Renal cortical epithelial cell (primary cell): ENCODE measurements at regions not wholly inside any gene's neighbourhood (a gene's known extent, or its start where the extent isn't known, plus 50 kb on each side); places are given as distances from the start of the nearest gene placed in this dataset.
"Not testable (repeated sequence)": the region's sequence is repeated elsewhere in the genome, so short reads cannot be mapped to it uniquely, and the experiment has no call there.

Source experiments
- DNase-seq: peaks from one replicate; pipeline ENCODE4 v3.0.0-alpha.2; 2011; ENCODE audit warnings: low read depth

GRCh38 chr6:14478381-14479225 lies 361.0 kb downstream of the CD83 start:
- no peak for DNase-seq

- DNase-seq: not testable (repeated sequence)
These were observed 364.4 kb downstream of the CD83 start for GRCh38 chr6:14481946-14482345.

GRCh38 chr6:14487625-14488024 lies 370.1 kb downstream of the CD83 start:
- no peak for DNase-seq

GRCh38 chr6:14488180-14488579 lies 370.6 kb downstream of the CD83 start:
- DNase-seq: no peak

GRCh38 chr6:14489445-14489844 lies 371.9 kb downstream of the CD83 start:
- no peak for DNase-seq

- no peak for DNase-seq
These were observed 381.2 kb downstream of the CD83 start for GRCh38 chr6:14498748-14499147.

GRCh38 chr6:14499309-14499708 lies 381.7 kb downstream of the CD83 start:
- DNase-seq: no peak

GRCh38 chr6:14499841-14500240 lies 382.3 kb downstream of the CD83 start:
- peak; percentile 84 for DNase-seq

GRCh38 chr6:14500809-14501208 lies 383.2 kb downstream of the CD83 start:
- no peak for DNase-seq

GRCh38 chr6:14501240-14501639 lies 383.7 kb downstream of the CD83 start:
- DNase-seq: peak; percentile 59

- DNase-seq: peak; percentile 52
These were observed 384.3 kb downstream of the CD83 start for GRCh38 chr6:14501914-14502313.

- peak; percentile 58 for DNase-seq
These were observed 385.0 kb downstream of the CD83 start for GRCh38 chr6:14502551-14502950.

GRCh38 chr6:14505401-14505800 lies 387.8 kb downstream of the CD83 start:
- DNase-seq: no peak

GRCh38 chr6:14506656-14507246 lies 389.2 kb downstream of the CD83 start:
- DNase-seq: no peak

GRCh38 chr6:14509120-14509519 lies 391.5 kb downstream of the CD83 start:
- DNase-seq: no peak

- DNase-seq: no peak
These were observed 392.5 kb downstream of the CD83 start for GRCh38 chr6:14510038-14510437.

GRCh38 chr6:14511061-14511586 lies 393.6 kb downstream of the CD83 start:
- DNase-seq: no peak

- DNase-seq: peak; percentile 56
These were observed 394.7 kb downstream of the CD83 start for GRCh38 chr6:14512246-14512645.

GRCh38 chr6:14513496-14514393 lies 396.2 kb downstream of the CD83 start:
- no peak for DNase-seq

- no peak for DNase-seq
These were observed 399.4 kb downstream of the CD83 start for GRCh38 chr6:14516956-14517355.

- DNase-seq: no peak
These were observed 400.0 kb downstream of the CD83 start for GRCh38 chr6:14517516-14518105.
